PC-9 (cell line): ENCODE measurements at regions not wholly inside any gene's neighbourhood (a gene's known extent, or its start where the extent isn't known, plus 50 kb on each side); places are given as distances from the start of the nearest gene placed in this dataset.

Experiments
- BruUV-seq: library from RNA; stranded (reverse); fragments of 400-500 nt; replicated peaks from 2 replicates; lab custom pipeline; 2021; lab: Mats Ljungman, UMichigan
- CTCF ChIA-PET: fragments of 300-600 bp; sonication (Branson Sonifier 250); formaldehyde crosslinking; loops from one replicate; lab custom pipeline; 2022; ENCODE audit warnings: antibody characterized with exemption; lab: Charles Lee
- POLR2A ChIA-PET: fragments of 300-600 bp; sonication (Branson Sonifier 250); formaldehyde crosslinking; loops from one replicate; lab custom pipeline; 2022; ENCODE audit warnings: antibody characterized with exemption; ENCODE audit not compliant: unreplicated experiment; lab: Charles Lee
- DNase-seq, 2 experiments: peaks; one replicate each; pipeline versions ENCODE4 v3.0.0 to v3.0.0-alpha.2; 2015 to 2022; ENCODE audit warnings: mixed read lengths in 1 of 2
- H2AFZ ChIP-seq: fragments of 200-600 bp; sonication (generic); 2 replicates; pipeline ENCODE4 v1.8.1; 2017; ENCODE audit warnings: antibody characterized with exemption
- H3F3A ChIP-seq: fragments of 200-600 bp; sonication (generic); 2 replicates; pipeline ENCODE4 v1.8.1; 2017; ENCODE audit warnings: antibody characterized with exemption, mild to moderate bottlenecking, low read depth; ENCODE audit not compliant: insufficient read depth
- H3K27ac ChIP-seq: fragments of 200-600 bp; sonication (generic); 2 replicates; pipeline ENCODE4 v1.6.1; 2016; ENCODE audit warnings: mixed run types
- H3K27me3 ChIP-seq: fragments of 200-600 bp; sonication (generic); 2 replicates; pipeline ENCODE4 v1.6.1; 2016; ENCODE audit warnings: low read depth, mixed run types; ENCODE audit not compliant: insufficient read depth
- H3K36me3 ChIP-seq: fragments of 200-600 bp; sonication (generic); 2 replicates; pipeline ENCODE4 v1.6.1; 2016; ENCODE audit warnings: low read depth, mixed run types
- H3K4me1 ChIP-seq: fragments of 200-600 bp; sonication (generic); replicated peaks from 2 replicates; pipeline ENCODE4 v1.6.1; 2016; ENCODE audit warnings: mixed run types; ENCODE audit not compliant: insufficient read depth
- H3K4me2 ChIP-seq: fragments of 200-600 bp; sonication (generic); 2 replicates; pipeline ENCODE4 v1.6.1; 2017; ENCODE audit warnings: mixed run types
- H3K4me3 ChIP-seq: fragments of 200-600 bp; sonication (generic); 2 replicates; pipeline ENCODE4 v1.6.1; 2016; ENCODE audit warnings: mixed run types
- H3K79me2 ChIP-seq: fragments of 200-600 bp; sonication (generic); 2 replicates; pipeline ENCODE4 v1.6.1; 2017; ENCODE audit warnings: low read depth, mixed run types
- H3K9me2 ChIP-seq: fragments of 200-600 bp; sonication (generic); 2 replicates; pipeline ENCODE4 v1.8.1; 2017; ENCODE audit warnings: mild to moderate bottlenecking; ENCODE audit not compliant: insufficient read depth
- H3K9me3 ChIP-seq: fragments of 200-600 bp; sonication (generic); 2 replicates; pipeline ENCODE4 v1.8.1; 2016; ENCODE audit warnings: low read depth; ENCODE audit not compliant: insufficient read depth
- H4K20me1 ChIP-seq: fragments of 200-600 bp; sonication (generic); 2 replicates; pipeline ENCODE4 v1.8.1; 2017; ENCODE audit not compliant: insufficient read depth
- EZH2 ChIP-seq: fragments of 200-600 bp; sonication (generic); IDR thresholded peaks from 2 replicates; pipeline ENCODE4 v1.8.0; 2017; ENCODE audit warnings: antibody characterized with exemption, low read depth
- intact Hi-C: fragments of 100-400 bp; cut with micrococcal nuclease; formaldehyde crosslinking; loops from one replicate; pipeline ENCODE4 v1.10.0; 2022; ENCODE audit not compliant: unreplicated experiment
- TF ChIP-seq, protein P1 (sequence below): fragments of 200-600 bp; sonication (generic); conservative IDR thresholded peaks from 2 replicates; pipeline ENCODE4 v1.6.1; 2017; ENCODE audit warnings: mixed run types, antibody characterized with exemption, mild to moderate bottlenecking, moderate library complexity

DNA sequence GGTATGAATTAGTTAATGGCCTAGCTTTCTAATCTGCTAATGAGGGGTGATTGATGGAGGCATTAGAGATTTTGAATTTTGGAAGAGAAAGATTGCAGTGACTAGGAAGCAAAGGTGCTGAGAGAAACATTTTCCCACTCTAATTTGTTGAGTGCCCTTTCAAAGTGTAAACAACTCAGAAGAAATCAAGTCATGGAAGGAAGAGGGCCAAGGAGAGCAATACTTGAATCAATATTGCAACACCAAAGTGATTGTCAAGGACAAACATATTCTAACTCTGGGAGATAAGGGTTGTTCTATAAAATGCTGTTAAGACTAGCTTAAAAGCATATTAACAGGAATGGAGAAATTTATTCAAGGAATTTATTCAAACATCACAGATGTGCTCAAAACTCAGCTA lies 182.7 kb upstream of the FERMT1 start:
- no peaks in the 10 kb centered on the region for H3K36me3 ChIP-seq
- no TSS peak for BruUV-seq
- no peaks in the 10 kb centered on the region for H4K20me1 ChIP-seq
- no peaks in the 10 kb centered on the region; the same call in 1 of the 2 replicates for H3K9me3 ChIP-seq
- 0 out of 2 replicates have a peak, but pooled peaks cover 6% of the 10 kb centered on the region for H3K9me2 ChIP-seq
- H3K27ac ChIP-seq: no peak overlapping the region
- no peak for DNase-seq
- no peak overlapping the region for H2AFZ ChIP-seq
- no peaks in the 10 kb centered on the region for H3K27me3 ChIP-seq
- POLR2A ChIA-PET: no interaction called here
- no peak overlapping the region for H3K4me2 ChIP-seq
- H3K4me1 ChIP-seq: no peaks in the 10 kb centered on the region
- TF ChIP-seq, protein P1, sequence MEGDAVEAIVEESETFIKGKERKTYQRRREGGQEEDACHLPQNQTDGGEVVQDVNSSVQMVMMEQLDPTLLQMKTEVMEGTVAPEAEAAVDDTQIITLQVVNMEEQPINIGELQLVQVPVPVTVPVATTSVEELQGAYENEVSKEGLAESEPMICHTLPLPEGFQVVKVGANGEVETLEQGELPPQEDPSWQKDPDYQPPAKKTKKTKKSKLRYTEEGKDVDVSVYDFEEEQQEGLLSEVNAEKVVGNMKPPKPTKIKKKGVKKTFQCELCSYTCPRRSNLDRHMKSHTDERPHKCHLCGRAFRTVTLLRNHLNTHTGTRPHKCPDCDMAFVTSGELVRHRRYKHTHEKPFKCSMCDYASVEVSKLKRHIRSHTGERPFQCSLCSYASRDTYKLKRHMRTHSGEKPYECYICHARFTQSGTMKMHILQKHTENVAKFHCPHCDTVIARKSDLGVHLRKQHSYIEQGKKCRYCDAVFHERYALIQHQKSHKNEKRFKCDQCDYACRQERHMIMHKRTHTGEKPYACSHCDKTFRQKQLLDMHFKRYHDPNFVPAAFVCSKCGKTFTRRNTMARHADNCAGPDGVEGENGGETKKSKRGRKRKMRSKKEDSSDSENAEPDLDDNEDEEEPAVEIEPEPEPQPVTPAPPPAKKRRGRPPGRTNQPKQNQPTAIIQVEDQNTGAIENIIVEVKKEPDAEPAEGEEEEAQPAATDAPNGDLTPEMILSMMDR: no peak
- TF ChIP-seq EZH2: no peak
- intact Hi-C loops: no loop called here
- no peaks in the 10 kb centered on the region for H3K79me2 ChIP-seq
- H3F3A ChIP-seq: no peaks in the 10 kb centered on the region
- CTCF ChIA-PET: no interaction called here
- H3K4me3 ChIP-seq: no peak overlapping the region

DNA sequence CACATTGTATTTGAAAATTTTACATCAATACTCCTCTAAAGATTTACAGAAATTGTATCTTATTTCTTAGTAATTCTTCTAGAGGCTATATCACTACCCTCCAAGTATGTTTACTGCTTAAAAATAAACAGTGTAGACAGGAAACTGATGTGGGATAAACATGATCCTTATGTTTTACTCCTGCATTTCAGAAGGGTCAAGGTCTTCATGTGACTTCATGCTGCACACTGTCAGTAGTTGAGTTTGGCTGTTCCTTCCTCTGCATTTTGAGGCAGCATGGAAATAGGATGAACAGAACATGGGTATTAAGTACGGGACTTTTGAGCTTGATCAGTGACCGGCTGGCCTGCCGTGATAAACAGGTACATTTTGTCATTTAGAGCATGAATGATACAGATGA lies 179.2 kb upstream of the FERMT1 start:
- Histone ChIP-seq H4K20me1 (no peaks in the 10 kb centered on the region), H3K79me2 (no peaks in the 10 kb centered on the region), H3K27me3 (0 out of 2 replicates have a peak, but pooled peaks cover 2% of the 10 kb centered on the region), H3K36me3 (no peaks in the 10 kb centered on the region), H3K4me2 (no peak overlapping the region), H2AFZ (no peak overlapping the region), H3K9me3 (no peaks in the 10 kb centered on the region; the same call in 1 of the 2 replicates), H3K4me1 (no peaks in the 10 kb centered on the region), H3K27ac (no peak overlapping the region), H3F3A (no peaks in the 10 kb centered on the region), H3K4me3 (no peak overlapping the region), H3K9me2 (0 out of 2 replicates have a peak, but pooled peaks cover 6% of the 10 kb centered on the region)
- BruUV-seq: no TSS peak
- POLR2A ChIA-PET: no interaction called here
- CTCF ChIA-PET: no interaction called here
- intact Hi-C loops: no loop called here
- DNase-seq: no peak
- TF ChIP-seq, protein P1: no peak
- no peak for TF ChIP-seq EZH2

DNA sequence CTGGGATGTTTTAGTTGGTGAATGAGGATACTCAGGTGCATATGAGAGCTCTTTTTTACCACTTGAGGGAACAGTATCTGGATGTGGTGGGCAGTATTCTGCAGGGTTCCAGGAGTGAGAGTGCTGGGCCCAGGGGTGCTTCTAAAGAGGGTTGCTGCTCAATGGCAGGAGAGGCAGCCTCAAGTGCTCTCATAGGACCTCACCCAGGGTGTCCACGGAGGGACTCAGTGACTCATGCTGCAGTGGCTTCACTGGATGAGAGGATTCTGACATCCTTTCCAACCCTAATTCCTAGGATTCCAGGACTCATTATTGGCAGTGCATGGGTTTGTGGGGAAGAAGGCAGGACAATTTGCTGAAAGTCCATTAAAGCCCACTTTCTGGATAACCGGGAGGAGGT lies 176.6 kb upstream of the FERMT1 start:
- 0 out of 2 replicates have a peak, but pooled peaks cover 2% of the 10 kb centered on the region for H3K27me3 ChIP-seq
- H3K4me3 ChIP-seq: no peak overlapping the region
- no peaks in the 10 kb centered on the region for H3K9me3 ChIP-seq
- CTCF ChIA-PET: no interaction called here
- H4K20me1 ChIP-seq: no peaks in the 10 kb centered on the region
- H3K9me2 ChIP-seq: 0 out of 2 replicates have a peak, but pooled peaks cover 6% of the 10 kb centered on the region
- POLR2A ChIA-PET: no interaction called here
- no peaks in the 10 kb centered on the region for H3K4me1 ChIP-seq
- DNase-seq: no peak
- no peaks in the 10 kb centered on the region for H3F3A ChIP-seq
- no peak overlapping the region for H3K4me2 ChIP-seq
- intact Hi-C loops: no loop called here
- H3K27ac ChIP-seq: no peak overlapping the region
- no peaks in the 10 kb centered on the region for H3K79me2 ChIP-seq
- H3K36me3 ChIP-seq: no peaks in the 10 kb centered on the region
- TF ChIP-seq, protein P1: no peak
- TF ChIP-seq EZH2: no peak
- H2AFZ ChIP-seq: no peak overlapping the region
- no TSS peak for BruUV-seq
